HCT116 (cell line): ENCODE measurements at regions not wholly inside any gene's neighbourhood (a gene's known extent, or its start where the extent isn't known, plus 50 kb on each side); places are given as distances from the start of the nearest gene placed in this dataset.

Experiments
- ATAC-seq: fragments of 200-7000 bp; cut with Tn5 transposase; 2 replicates; pipeline ENCODE4 v1.9.1; 2020; ENCODE audit warnings: mild to moderate bottlenecking, moderate library complexity
- BruUV-seq: library from RNA; stranded (reverse); fragments of 400-500 nt; replicated peaks from 2 replicates; lab custom pipeline; 2021; lab: Mats Ljungman, UMichigan
- CTCF ChIA-PET: fragments of 300-600 bp; sonication (Branson Sonifier 250); formaldehyde crosslinking; loops from one replicate; lab custom pipeline; 2021; ENCODE audit warnings: antibody characterized with exemption; lab: Charles Lee
- POLR2A ChIA-PET: fragments of 300-600, 350-600 bp; sonication (Branson Sonifier 250); formaldehyde crosslinking; loops from one replicate; lab custom pipeline; 2021; ENCODE audit warnings: antibody characterized with exemption; lab: Charles Lee
- RAD21 ChIA-PET, 2 experiments: fragments of 300-600 bp; sonication (Branson Sonifier 250); formaldehyde crosslinking; loops; one replicate each; lab custom pipeline; 2023; ENCODE audit warnings: low total read pairs in 2 of 2; ENCODE audit not compliant: uncharacterized antibody in 2 of 2, unreplicated experiment in 2 of 2, low non-redundant PET in 1 of 2; lab: Charles Lee
- DNase-seq: peaks from one replicate; pipeline ENCODE4 v3.0.0-alpha.2; 2010; ENCODE audit warnings: low read depth, low spot score
- H2AFZ ChIP-seq: fragments of 200-600 bp; shearing (Covaris generic), sonication (generic); 2 replicates; pipeline ENCODE4 v1.6.1; 2017; ENCODE audit warnings: low read depth, mixed run types, mixed read lengths, antibody characterized with exemption, low read length; ENCODE audit not compliant: poor library complexity, severe bottlenecking
- H3K27ac ChIP-seq: 2 replicates; pipeline ENCODE4 v1.5.1; 2012; ENCODE audit warnings: low read depth, low read length
- H3K27me3 ChIP-seq: fragments of 200-600 bp; sonication (generic); 2 replicates; pipeline ENCODE4 v1.6.1; 2016; ENCODE audit warnings: mixed run types, low read length, mixed read lengths; ENCODE audit not compliant: insufficient read depth
- H3K36me3 ChIP-seq, 2 experiments: fragments of 200-500 bp in 1 of 2; fragments of 200-600 bp in 1 of 2; sonication (Bioruptor generic) in 1 of 2; sonication (generic) in 1 of 2; 2 replicates each; pipeline versions ENCODE4 v1.5.1 to v1.6.1; 2014 to 2016; ENCODE audit warnings: low read length in 2 of 2, inconsistent platforms in 1 of 2, mixed read lengths in 1 of 2, mixed run types in 1 of 2; ENCODE audit not compliant: insufficient read depth in 2 of 2, control insufficient read depth in 1 of 2
- H3K4me1 ChIP-seq, 2 experiments: fragments of 200-600 bp in 1 of 2; sonication (generic) in 1 of 2; 2 replicates each; pipeline versions ENCODE4 v1.5.1 to v1.6.1; 2012 to 2017; ENCODE audit warnings: low read length in 2 of 2, inconsistent platforms in 1 of 2, mild to moderate bottlenecking in 1 of 2, mixed read lengths in 1 of 2, mixed run types in 1 of 2, moderate library complexity in 1 of 2; ENCODE audit not compliant: insufficient read depth in 2 of 2, control insufficient read depth in 1 of 2
- H3K4me2 ChIP-seq: fragments of 200-600 bp; sonication (generic); 2 replicates; pipeline ENCODE4 v1.6.1; 2017; ENCODE audit warnings: mixed run types, low read length, mixed read lengths
- H3K4me3 ChIP-seq, 2 experiments: fragments of 200-600 bp in 1 of 2; sonication (generic) in 1 of 2; replicated peaks in 1 of 2; 2 replicates each; pipeline ENCODE4 v1.5.1; 2011 to 2016; ENCODE audit warnings: low read length in 2 of 2, control low read depth in 1 of 2, low read depth in 1 of 2, mild to moderate bottlenecking in 1 of 2, mixed read lengths in 1 of 2, mixed run types in 1 of 2
- H3K79me2 ChIP-seq: fragments of 200-600 bp; sonication (generic); 2 replicates; pipeline ENCODE4 v1.6.1; 2017; ENCODE audit warnings: mild to moderate bottlenecking, mixed run types, low read length, moderate library complexity, mixed read lengths; ENCODE audit not compliant: insufficient read depth
- H3K9ac ChIP-seq: fragments of 200-600 bp; sonication (generic); 2 replicates; pipeline ENCODE4 v1.6.1; 2016; ENCODE audit warnings: low read length, mixed read lengths
- H3K9me2 ChIP-seq: fragments of 200-600 bp; sonication (generic), shearing (Covaris generic); 2 replicates; pipeline ENCODE4 v1.6.1; 2017; ENCODE audit warnings: mixed run types, mild to moderate bottlenecking, moderate library complexity; ENCODE audit not compliant: insufficient read depth
- H3K9me3 ChIP-seq, 2 experiments: fragments of 200-500 bp in 1 of 2; fragments of 200-600 bp in 1 of 2; sonication (Bioruptor generic) in 1 of 2; sonication (generic) in 1 of 2; 2 replicates each; pipeline ENCODE4 v1.6.1; 2014 to 2017; ENCODE audit warnings: low read length in 2 of 2, mixed read lengths in 2 of 2, inconsistent platforms in 1 of 2, low read depth in 1 of 2, mild to moderate bottlenecking in 1 of 2, mixed run types in 1 of 2, moderate library complexity in 1 of 2; ENCODE audit not compliant: control insufficient read depth in 1 of 2, insufficient read depth in 1 of 2
- H4K20me1 ChIP-seq: fragments of 200-600 bp; sonication (generic), shearing (Covaris generic); 2 replicates; pipeline ENCODE4 v1.6.1; 2017; ENCODE audit warnings: mixed run types, mild to moderate bottlenecking, moderate library complexity; ENCODE audit not compliant: insufficient read depth
- CEBPB ChIP-seq: IDR thresholded peaks from 2 replicates; pipeline ENCODE4 v1.6.1; 2012; ENCODE audit warnings: low read depth
- EZH2 ChIP-seq: fragments of 200-600 bp; sonication (generic); IDR thresholded peaks from 2 replicates; pipeline ENCODE4 v1.6.1; 2017; ENCODE audit warnings: antibody characterized with exemption, mixed run types
- JUND ChIP-seq: IDR thresholded peaks from 2 replicates; pipeline ENCODE4 v1.6.1; 2012
- MAX ChIP-seq: IDR thresholded peaks from 2 replicates; pipeline ENCODE4 v1.6.1; 2012
- POLR2A ChIP-seq: IDR thresholded peaks from 2 replicates; pipeline ENCODE4 v1.7.0; 2011; ENCODE audit warnings: borderline replicate concordance; ENCODE audit not compliant: insufficient read depth, insufficient read length; ENCODE audit errors: extremely low read depth
- ZFX ChIP-seq: fragments of 450-650 bp; IDR thresholded peaks from 2 replicates; pipeline ENCODE4 v1.6.1; 2017
- intact Hi-C: fragments of 100-400 bp; cut with micrococcal nuclease; formaldehyde crosslinking; loops from 2 replicates; pipeline ENCODE4 v1.10.0; 2022
- TF ChIP-seq, protein P1 (sequence below): IDR thresholded peaks from 2 replicates; pipeline ENCODE4 v1.6.1; 2011; ENCODE audit warnings: mild to moderate bottlenecking, low read length, moderate library complexity; ENCODE audit not compliant: insufficient replicate concordance; ENCODE audit errors: extremely low read depth

- Histone ChIP-seq H3K9ac (no peak overlapping the region), H3K4me3 (no peak overlapping the region), H4K20me1 (no peaks in the 10 kb centered on the region), H3K79me2 (no peaks in the 10 kb centered on the region), H3K9me2 (no peaks in the 10 kb centered on the region), H3K4me2 (no peak overlapping the region), H3K4me1 (no peaks in the 10 kb centered on the region), H3K36me3 (no peaks in the 10 kb centered on the region), H2AFZ (no peak overlapping the region), H3K9me3 (no peaks in the 10 kb centered on the region), H3K27ac (no peak overlapping the region), H3K27me3 (no peaks in the 10 kb centered on the region; the same call in 1 of the 2 replicates)
- DNase-seq (no peak), ATAC-seq (no peak)
- ChIA-PET POLR2A (no interaction called here), CTCF (no interaction called here), RAD21 (no interaction called here)
- intact Hi-C loops: no loop called here
- TF ChIP-seq MAX (no peak), ZFX (no peak), CEBPB (no peak), JUND (no peak)
- TF ChIP-seq, protein P1, sequence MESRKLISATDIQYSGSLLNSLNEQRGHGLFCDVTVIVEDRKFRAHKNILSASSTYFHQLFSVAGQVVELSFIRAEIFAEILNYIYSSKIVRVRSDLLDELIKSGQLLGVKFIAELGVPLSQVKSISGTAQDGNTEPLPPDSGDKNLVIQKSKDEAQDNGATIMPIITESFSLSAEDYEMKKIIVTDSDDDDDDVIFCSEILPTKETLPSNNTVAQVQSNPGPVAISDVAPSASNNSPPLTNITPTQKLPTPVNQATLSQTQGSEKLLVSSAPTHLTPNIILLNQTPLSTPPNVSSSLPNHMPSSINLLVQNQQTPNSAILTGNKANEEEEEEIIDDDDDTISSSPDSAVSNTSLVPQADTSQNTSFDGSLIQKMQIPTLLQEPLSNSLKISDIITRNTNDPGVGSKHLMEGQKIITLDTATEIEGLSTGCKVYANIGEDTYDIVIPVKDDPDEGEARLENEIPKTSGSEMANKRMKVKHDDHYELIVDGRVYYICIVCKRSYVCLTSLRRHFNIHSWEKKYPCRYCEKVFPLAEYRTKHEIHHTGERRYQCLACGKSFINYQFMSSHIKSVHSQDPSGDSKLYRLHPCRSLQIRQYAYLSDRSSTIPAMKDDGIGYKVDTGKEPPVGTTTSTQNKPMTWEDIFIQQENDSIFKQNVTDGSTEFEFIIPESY: no peak
- no TSS peak for BruUV-seq
These were observed 220.3 kb upstream of the TPM1 start for GRCh38 chr15:62822228-62822627.

DNA sequence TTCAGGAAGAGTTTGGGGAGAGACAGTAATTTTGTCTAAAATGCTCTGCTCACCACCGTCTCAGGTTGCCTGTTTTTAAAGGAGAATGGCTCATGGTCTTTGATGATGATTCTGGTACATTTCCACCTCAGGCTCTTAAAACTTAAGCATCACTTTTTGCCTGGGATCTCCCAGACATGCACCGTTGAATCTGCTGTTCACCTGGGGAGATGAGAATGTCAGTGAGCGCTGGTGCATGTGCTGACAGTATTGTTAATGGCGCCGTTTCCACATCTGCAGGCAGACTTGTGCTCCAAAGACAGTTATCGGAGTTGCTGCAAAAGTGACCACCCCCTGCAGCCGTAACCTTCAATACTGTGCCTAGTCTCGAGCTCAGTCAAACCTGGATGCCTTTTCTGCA is 219.0 kb upstream of the TPM1 start:
- no peaks in the 10 kb centered on the region; the same call in 1 of the 2 replicates for H3K27me3 ChIP-seq
- intact Hi-C loops: no loop called here
- BruUV-seq: no TSS peak
- H3K36me3 ChIP-seq: no peaks in the 10 kb centered on the region
- H3K4me1 ChIP-seq: no peaks in the 10 kb centered on the region
- H4K20me1 ChIP-seq: no peaks in the 10 kb centered on the region
- DNase-seq: no peak
- H3K27ac ChIP-seq: no peak overlapping the region
- POLR2A ChIA-PET: no interaction called here
- TF ChIP-seq EZH2 (no peak), MAX (no peak), JUND (no peak), POLR2A (no peak)
- no peaks in the 10 kb centered on the region for H3K9me2 ChIP-seq
- no peaks in the 10 kb centered on the region for H3K9me3 ChIP-seq
- no peak for ATAC-seq
- CTCF ChIA-PET: no interaction called here
- H3K9ac ChIP-seq: no peak overlapping the region
- H3K4me2 ChIP-seq: no peak overlapping the region
- no peaks in the 10 kb centered on the region for H3K79me2 ChIP-seq
- H3K4me3 ChIP-seq: no peak overlapping the region
- no peak overlapping the region for H2AFZ ChIP-seq
- RAD21 ChIA-PET: no interaction called here
